H1 (cell line): ENCODE measurements at regions not wholly inside any gene's neighbourhood (a gene's known extent, or its start where the extent isn't known, plus 50 kb on each side); places are given as distances from the start of the nearest gene placed in this dataset.
A peak's percentile ranks its signal among the peaks of the same experiment; 100 is the strongest.

Experiments
- CTCF ChIA-PET: fragments of 300-600 bp; sonication (Branson Sonifier 250); formaldehyde crosslinking; loops from one replicate; lab custom pipeline; 2021; ENCODE audit not compliant: partially characterized antibody; lab: Charles Lee
- POLR2A ChIA-PET: fragments of 300-600 bp; sonication (Branson Sonifier 250); formaldehyde crosslinking; loops from one replicate; lab custom pipeline; 2021; ENCODE audit warnings: inconsistent platforms; ENCODE audit not compliant: partially characterized antibody; lab: Charles Lee
- DNase-seq, 2 experiments: peaks; one replicate each; pipeline versions ENCODE4 v3.0.0 to v3.0.0-alpha.2; 2010 to 2022; ENCODE audit warnings: low spot score in 2 of 2, low read depth in 1 of 2, mixed read lengths in 1 of 2
- FAIRE-seq: peaks from 2 replicates; lab custom pipeline; 2011; peaks lifted over from hg19 to GRCh38; lab: Jason Lieb, UNC
- H2AFZ ChIP-seq: 2 replicates; pipeline ENCODE4 v1.8.1; 2012; ENCODE audit warnings: low read length, inconsistent platforms
- H2AK5ac ChIP-seq: 2 replicates; pipeline ENCODE4 v1.6.1; 2013; ENCODE audit warnings: low read depth, low read length
- H2BK120ac ChIP-seq: replicated peaks from 2 replicates; pipeline ENCODE3; 2013; ENCODE audit warnings: low read depth, low read length, inconsistent platforms
- H2BK12ac ChIP-seq: 2 replicates; pipeline ENCODE4 v1.6.1; 2013; ENCODE audit warnings: low read depth, low read length
- H2BK15ac ChIP-seq: 2 replicates; pipeline ENCODE4 v1.6.1; 2013; ENCODE audit warnings: low read length
- H2BK20ac ChIP-seq: 2 replicates; pipeline ENCODE4 v1.6.1; 2013; ENCODE audit warnings: low read length
- H2BK5ac ChIP-seq: 2 replicates; pipeline ENCODE4 v1.6.1; 2013; ENCODE audit warnings: low read depth, low read length
- H3K14ac ChIP-seq: 2 replicates; pipeline ENCODE4 v1.6.1; 2013; ENCODE audit warnings: inconsistent platforms; ENCODE audit not compliant: insufficient read length
- H3K18ac ChIP-seq: 2 replicates; pipeline ENCODE4 v1.6.1; 2013; ENCODE audit warnings: low read length; ENCODE audit errors: extremely low read depth
- H3K23ac ChIP-seq: 2 replicates; pipeline ENCODE4 v1.6.1; 2013; ENCODE audit warnings: inconsistent platforms; ENCODE audit not compliant: insufficient read length
- H3K23me2 ChIP-seq: 2 replicates; pipeline ENCODE4 v1.6.1; 2013; ENCODE audit warnings: low read depth, low read length
- H3K27ac ChIP-seq: 2 replicates; pipeline ENCODE4 v1.6.1; 2011; ENCODE audit warnings: low read depth, low read length, inconsistent platforms
- H3K27me3 ChIP-seq, 4 experiments: replicated peaks in 1 of 4; 1 replicate in 1 of 4; 2 replicates in 3 of 4; pipeline versions ENCODE4 v1.6.1 to v1.8.1; 2011 to 2013; ENCODE audit warnings: low read length in 3 of 4, mild to moderate bottlenecking in 3 of 4, inconsistent platforms in 2 of 4, mixed read lengths in 2 of 4, moderate library complexity in 1 of 4; ENCODE audit not compliant: control insufficient read depth in 3 of 4, insufficient read depth in 3 of 4; ENCODE audit errors: extremely low read depth in 1 of 4
- H3K36me3 ChIP-seq, 4 experiments: 2 replicates each; pipeline versions ENCODE4 v1.6.1 to v1.8.1; 2011 to 2013; ENCODE audit warnings: mild to moderate bottlenecking in 4 of 4, low read length in 3 of 4, moderate library complexity in 2 of 4, control low read depth in 1 of 4, inconsistent platforms in 1 of 4; ENCODE audit not compliant: insufficient read depth in 4 of 4, control insufficient read depth in 2 of 4
- H3K4ac ChIP-seq: replicated peaks from 2 replicates; pipeline ENCODE3; 2013; ENCODE audit warnings: low read length, low read depth, mixed read lengths, inconsistent platforms; ENCODE audit not compliant: insufficient read length
- H3K4me1 ChIP-seq, 4 experiments: replicated peaks in 1 of 4; 1 replicate in 1 of 4; 2 replicates in 3 of 4; pipeline versions ENCODE4 v1.6.1 to v1.8.1; 2011 to 2013; ENCODE audit warnings: low read length in 3 of 4, inconsistent platforms in 2 of 4, mixed read lengths in 1 of 4; ENCODE audit not compliant: insufficient read depth in 4 of 4, control insufficient read depth in 3 of 4
- H3K4me2 ChIP-seq, 2 experiments: 2 replicates each; pipeline versions ENCODE4 v1.6.1 to v1.8.1; 2011 to 2013; ENCODE audit warnings: low read depth in 2 of 2, low read length in 2 of 2, control low read depth in 1 of 2, inconsistent platforms in 1 of 2, mild to moderate bottlenecking in 1 of 2; ENCODE audit not compliant: insufficient read depth in 1 of 2
- H3K4me3 ChIP-seq, 4 experiments: fragments of 200-600, 300-600 bp in 1 of 4; sonication (generic), shearing (Covaris generic), sonication (Bioruptor Twin) in 1 of 4; 2 replicates each; pipeline versions ENCODE4 v1.5.1 to v1.8.1; 2011 to 2016; ENCODE audit warnings: low read length in 4 of 4, low read depth in 3 of 4, control low read depth in 2 of 4, inconsistent platforms in 2 of 4, mild to moderate bottlenecking in 2 of 4, mixed read lengths in 1 of 4, moderate library complexity in 1 of 4; ENCODE audit not compliant: insufficient read depth in 2 of 4; ENCODE audit errors: extremely low read depth in 1 of 4
- H3K56ac ChIP-seq: replicated peaks from 2 replicates; pipeline ENCODE3; 2013; ENCODE audit warnings: low read depth, mild to moderate bottlenecking, mixed read lengths, low read length, inconsistent platforms; ENCODE audit not compliant: insufficient read length
- H3K79me1 ChIP-seq: 2 replicates; pipeline ENCODE4 v1.6.1; 2013; ENCODE audit warnings: low read depth, low read length, control low read depth
- H3K79me2 ChIP-seq, 2 experiments: 2 replicates each; pipeline versions ENCODE4 v1.6.1 to v1.8.1; 2012 to 2013; ENCODE audit warnings: low read length in 2 of 2, mild to moderate bottlenecking in 2 of 2, inconsistent platforms in 1 of 2; ENCODE audit not compliant: insufficient read depth in 2 of 2, control insufficient read depth in 1 of 2
- H3K9ac ChIP-seq, 4 experiments: replicated peaks in 1 of 4; 1 replicate in 1 of 4; 2 replicates in 3 of 4; pipeline versions ENCODE4 v1.6.1 to v1.8.1; 2011 to 2013; ENCODE audit warnings: low read depth in 3 of 4, low read length in 3 of 4, control low read depth in 2 of 4, mild to moderate bottlenecking in 2 of 4, moderate library complexity in 2 of 4, inconsistent platforms in 1 of 4; ENCODE audit errors: extremely low read depth in 1 of 4
- H3K9me3 ChIP-seq, 2 experiments: 2 replicates each; pipeline versions ENCODE4 v1.6.1 to v1.8.1; 2012 to 2013; ENCODE audit warnings: mild to moderate bottlenecking in 2 of 2, moderate library complexity in 2 of 2, control low read depth in 1 of 2, inconsistent platforms in 1 of 2, low read depth in 1 of 2, low read length in 1 of 2, mixed read lengths in 1 of 2; ENCODE audit not compliant: insufficient read depth in 2 of 2
- H4K20me1 ChIP-seq, 2 experiments: replicated peaks in 1 of 2; 2 replicates each; pipeline versions ENCODE3 to v1.8.1; 2011 to 2013; ENCODE audit warnings: inconsistent platforms in 2 of 2, low read length in 2 of 2, mild to moderate bottlenecking in 1 of 2; ENCODE audit not compliant: insufficient read depth in 2 of 2, control insufficient read depth in 1 of 2
- H4K5ac ChIP-seq: 2 replicates; pipeline ENCODE4 v1.6.1; 2013; ENCODE audit warnings: low read length, low read depth, mixed read lengths, inconsistent platforms; ENCODE audit not compliant: insufficient read length
- H4K8ac ChIP-seq: 2 replicates; pipeline ENCODE4 v1.8.0; 2013; ENCODE audit warnings: mild to moderate bottlenecking, moderate library complexity, low read length, inconsistent platforms; ENCODE audit not compliant: insufficient read depth; ENCODE audit errors: extremely low read depth
- H4K91ac ChIP-seq: replicated peaks from 2 replicates; pipeline ENCODE3; 2013; ENCODE audit warnings: low read length, mixed read lengths, inconsistent platforms; ENCODE audit not compliant: insufficient read length
- ASH2L ChIP-seq: fragments of 200-600, 300-600 bp; sonication (generic); IDR thresholded peaks from one replicate; pipeline ENCODE4 v1.7.1; 2017; ENCODE audit warnings: low read length
- KDM4A ChIP-seq: IDR thresholded peaks from one replicate; pipeline ENCODE4 v1.7.1; 2012; ENCODE audit warnings: low read depth, mild to moderate bottlenecking, moderate library complexity, low read length, inconsistent platforms; ENCODE audit not compliant: severe bottlenecking
- RAD21 ChIP-seq, 2 experiments: IDR thresholded peaks in 1 of 2; conservative IDR thresholded peaks in 1 of 2; 2 replicates each; pipeline ENCODE4 v1.6.1; 2011; ENCODE audit warnings: low read depth in 2 of 2, low read length in 2 of 2, improper control_type of control experiment in 1 of 2, inconsistent platforms in 1 of 2, mild to moderate bottlenecking in 1 of 2, moderate library complexity in 1 of 2
- RFX5 ChIP-seq: IDR thresholded peaks from 2 replicates; pipeline ENCODE4 v1.6.1; 2011; ENCODE audit warnings: low read depth, low read length, improper control_type of control experiment, borderline replicate concordance
- SP1 ChIP-seq: IDR thresholded peaks from 2 replicates; pipeline ENCODE4 v1.6.1; 2011; ENCODE audit warnings: low read depth, low read length
- TCF12 ChIP-seq: IDR thresholded peaks from 2 replicates; pipeline ENCODE4 v1.6.1; 2011; ENCODE audit warnings: low read depth, mild to moderate bottlenecking, low read length
- TEAD4 ChIP-seq: IDR thresholded peaks from 2 replicates; pipeline ENCODE4 v1.6.1; 2012; ENCODE audit warnings: low read depth, low read length, inconsistent platforms, mixed read lengths
- YY1 ChIP-seq: IDR thresholded peaks from 2 replicates; pipeline ENCODE4 v1.6.1; 2011; ENCODE audit warnings: low read depth, mild to moderate bottlenecking, low read length
- WGBS, 2 experiments: shearing (Covaris generic) in 1 of 2; methylation state at CpG; one replicate each; pipeline versions ENCODE4 v1.1.6 to v1.1.7; 2013 to 2015; ENCODE audit warnings: low lambda C conversion rate in 2 of 2, mixed read lengths in 2 of 2, inconsistent platforms in 1 of 2, low coverage in 1 of 2, missing lambda C conversion rate in 1 of 2; ENCODE audit not compliant: insufficient replicate concordance in 2 of 2, insufficient coverage in 1 of 2, insufficient read length in 1 of 2; ENCODE audit errors: extremely low coverage in 1 of 2, missing lambda C conversion rate in 1 of 2; 5-methylcytosine and 5-hydroxymethylcytosine counted together
- TF ChIP-seq, protein P1 (sequence below), 3 experiments: IDR thresholded peaks; 1 replicate in 2 of 3; 2 replicates in 1 of 3; pipeline versions ENCODE4 v1.5.1 to v1.6.1; 2011; ENCODE audit warnings: low read length in 3 of 3, mild to moderate bottlenecking in 3 of 3, inconsistent platforms in 2 of 3, low read depth in 1 of 3, moderate library complexity in 1 of 3; ENCODE audit not compliant: insufficient read depth in 1 of 3; ENCODE audit errors: control extremely low read depth in 1 of 3

- Histone ChIP-seq H4K5ac (no peak overlapping the region), H2BK15ac (no peak overlapping the region), H4K8ac (no peak overlapping the region), H3K4me1 (no peaks in the 10 kb centered on the region), H2BK12ac (no peak overlapping the region), H3K18ac (no peak overlapping the region), H2AFZ (peak overlapping the region; percentile 98), H3K27ac (no peak overlapping the region), H2BK20ac (no peak overlapping the region), H3K9me3 (no peaks in the 10 kb centered on the region), H3K23me2 (no peaks in the 10 kb centered on the region), H3K23ac (no peak overlapping the region), H4K91ac (no peak overlapping the region), H2BK120ac (no peak overlapping the region), H4K20me1 (no peaks in the 10 kb centered on the region), H3K4me3 (peak overlapping the region in 2 of 4 experiments; percentile 19 to 45; a peak in 4 of 8 replicates), H3K4me2 (peak overlapping the region in 1 of 2 experiments; percentile 54; a peak in 1 of 4 replicates), H3K56ac (no peak overlapping the region), H3K27me3 (no peaks in the 10 kb centered on the region), H3K14ac (no peak overlapping the region), H2BK5ac (no peak overlapping the region), H3K79me2 (no peaks in the 10 kb centered on the region), H2AK5ac (no peak overlapping the region), H3K9ac (no peak overlapping the region; a peak in 1 of 7 replicates), H3K79me1 (no peaks in the 10 kb centered on the region), H3K4ac (no peak overlapping the region), H3K36me3 (no peaks in the 10 kb centered on the region)
- WGBS, 2 experiments, result 17% methylated on average over 5 of the region's 5 CpGs; no CpG with 5 or more reads in 1 of the 2 experiments
- FAIRE-seq (peak; percentile 81), DNase-seq (peak in 1 of 2 experiments; percentile 76)
- ChIA-PET CTCF (interaction anchor here (0.6 to 5.9 kb wide), 91 partner anchors 10 to 1836 kb away, joined by 3 to 112 read pairs (median 4); no protein-coding TSS in a partner anchor), POLR2A (interaction anchor here (1.1 kb wide), 1 partner anchor 13 kb away, joined by 3 read pairs; no protein-coding TSS in a partner anchor)
- TF ChIP-seq, protein P1, sequence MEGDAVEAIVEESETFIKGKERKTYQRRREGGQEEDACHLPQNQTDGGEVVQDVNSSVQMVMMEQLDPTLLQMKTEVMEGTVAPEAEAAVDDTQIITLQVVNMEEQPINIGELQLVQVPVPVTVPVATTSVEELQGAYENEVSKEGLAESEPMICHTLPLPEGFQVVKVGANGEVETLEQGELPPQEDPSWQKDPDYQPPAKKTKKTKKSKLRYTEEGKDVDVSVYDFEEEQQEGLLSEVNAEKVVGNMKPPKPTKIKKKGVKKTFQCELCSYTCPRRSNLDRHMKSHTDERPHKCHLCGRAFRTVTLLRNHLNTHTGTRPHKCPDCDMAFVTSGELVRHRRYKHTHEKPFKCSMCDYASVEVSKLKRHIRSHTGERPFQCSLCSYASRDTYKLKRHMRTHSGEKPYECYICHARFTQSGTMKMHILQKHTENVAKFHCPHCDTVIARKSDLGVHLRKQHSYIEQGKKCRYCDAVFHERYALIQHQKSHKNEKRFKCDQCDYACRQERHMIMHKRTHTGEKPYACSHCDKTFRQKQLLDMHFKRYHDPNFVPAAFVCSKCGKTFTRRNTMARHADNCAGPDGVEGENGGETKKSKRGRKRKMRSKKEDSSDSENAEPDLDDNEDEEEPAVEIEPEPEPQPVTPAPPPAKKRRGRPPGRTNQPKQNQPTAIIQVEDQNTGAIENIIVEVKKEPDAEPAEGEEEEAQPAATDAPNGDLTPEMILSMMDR (IDR thresholded peaks at IDR 0.05; ENCODE audit: control extremely low read depth in 1 of 3, insufficient read depth in 1 of 3, low read depth in 1 of 3, low read length in 3 of 3), result peak in 2 of 3 experiments; percentile 67 to 68; a peak in 3 of 4 replicates
- TF ChIP-seq RAD21 (IDR thresholded peaks at IDR 0.05 in 1 of 2, conservative IDR thresholded peaks at IDR 0.05 in 1 of 2; ENCODE audit: low read depth in 2 of 2, low read length in 2 of 2) (peak; percentile 70 to 71), TCF12 (no peak), KDM4A (peak; percentile 51), SP1 (no peak), RFX5 (no peak), TEAD4 (peak; percentile 54; the same call in 1 of the 2 replicates), YY1 (peak; percentile 79), ASH2L (no peak)
Measured at GRCh38 chr11:128157423-128158298, 429.7 kb downstream of the ETS1 start.
